Kidney tubule cell (primary cell): ENCODE measurements at regions not wholly inside any gene's neighbourhood (a gene's known extent, or its start where the extent isn't known, plus 50 kb on each side); places are given as distances from the start of the nearest gene placed in this dataset.
"Not testable (repeated sequence)": the region's sequence is repeated elsewhere in the genome, so short reads cannot be mapped to it uniquely, and the experiment has no call there.

Experiments used
- DNase-seq: peaks from one replicate; pipeline ENCODE4 v3.0.0-alpha.2; 2018; ENCODE audit warnings: low spot score

DNA sequence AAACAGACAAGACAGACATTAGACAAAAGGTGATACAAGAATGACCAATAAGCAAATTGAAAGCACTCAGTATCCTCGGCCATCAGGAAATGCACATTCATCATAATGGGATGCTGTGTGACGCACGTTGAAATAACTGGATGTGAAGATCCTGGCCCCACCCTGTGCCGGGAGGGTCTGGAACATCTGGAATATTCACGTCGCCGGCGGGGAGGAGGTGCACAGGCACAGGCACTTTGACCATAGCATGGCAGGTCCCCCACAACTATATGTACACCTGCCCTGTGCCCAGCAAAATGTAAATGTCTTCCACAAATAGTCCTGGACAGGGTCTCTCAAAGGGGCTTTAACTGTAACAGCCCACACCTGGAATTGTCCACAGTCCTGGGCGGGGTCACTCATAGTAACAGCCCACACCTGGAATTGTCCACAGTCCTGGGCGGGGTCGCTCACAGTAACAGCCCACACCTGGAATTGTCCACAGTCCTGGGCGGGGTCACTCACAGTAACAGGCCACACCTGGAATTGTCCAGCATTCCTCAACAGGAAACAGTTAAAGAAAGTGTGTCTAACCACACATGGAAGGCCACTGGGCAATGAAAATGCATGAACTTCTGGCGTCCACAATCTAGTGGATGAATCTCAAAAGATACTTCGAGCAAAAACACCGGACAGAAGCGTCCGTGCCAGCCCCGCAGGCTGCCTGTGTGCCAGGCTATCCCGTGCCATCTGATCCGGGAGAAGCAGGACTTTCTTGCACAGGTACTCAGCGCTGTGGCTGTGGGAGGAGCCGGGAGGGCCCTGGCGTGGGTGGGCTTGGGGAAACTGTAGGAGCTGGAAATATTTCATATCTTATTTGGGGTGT lies 113.4 kb downstream of the RTP5 start:
- DNase-seq: no peak

DNA sequence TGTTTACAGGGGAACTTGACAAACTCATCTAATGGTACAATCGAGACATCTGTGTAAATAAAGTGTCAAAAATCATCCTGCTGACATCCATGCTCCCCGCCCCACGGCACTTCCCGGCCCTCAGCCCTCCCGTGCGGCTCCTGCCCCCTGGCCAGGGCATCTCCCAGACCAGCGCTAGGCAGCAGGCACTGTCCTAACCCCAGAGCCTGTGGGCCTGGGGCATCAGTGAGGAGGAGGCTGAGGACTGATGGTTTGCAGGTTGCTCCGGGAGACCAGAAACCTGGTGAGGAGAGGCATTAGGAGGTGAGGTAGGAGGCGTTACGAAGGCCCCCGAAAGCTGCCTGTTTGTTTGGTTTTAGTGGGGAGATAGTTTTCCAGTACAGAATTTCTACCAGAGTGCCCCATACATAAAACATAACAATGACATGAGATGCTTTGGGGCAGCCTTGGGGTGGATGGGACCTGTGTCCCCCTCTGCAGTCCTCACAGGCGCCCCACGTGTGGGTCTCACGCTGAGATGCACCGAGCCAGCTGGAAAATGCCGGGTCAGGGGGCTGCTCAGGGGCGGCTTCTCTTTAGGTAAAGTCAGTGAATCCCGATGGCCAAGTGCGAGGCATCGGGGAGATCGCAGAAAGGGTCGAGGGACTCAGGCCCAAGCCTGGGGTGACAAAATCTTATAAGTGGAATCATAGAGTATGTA lies 114.2 kb downstream of the RTP5 start:
- DNase-seq: no peak

DNA sequence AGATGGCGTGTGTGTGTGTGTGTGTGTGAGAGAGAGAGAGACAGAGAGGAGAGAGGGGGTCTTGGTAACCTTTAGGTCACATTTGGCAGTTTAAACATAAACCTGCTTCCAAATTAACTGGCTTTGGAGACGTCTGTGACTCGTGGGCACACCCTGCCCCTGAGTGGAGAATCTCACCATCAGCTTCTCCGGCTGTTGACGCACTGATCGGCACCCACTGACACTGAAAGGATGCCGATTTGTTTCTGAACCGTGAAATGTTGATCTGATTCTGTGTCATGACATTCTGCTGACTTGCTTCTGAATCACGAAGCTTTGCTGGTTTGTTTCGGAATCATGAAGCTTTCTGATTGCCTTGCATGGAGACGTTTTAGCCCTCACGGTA lies 114.7 kb downstream of the RTP5 start:
- no peak for DNase-seq

DNA sequence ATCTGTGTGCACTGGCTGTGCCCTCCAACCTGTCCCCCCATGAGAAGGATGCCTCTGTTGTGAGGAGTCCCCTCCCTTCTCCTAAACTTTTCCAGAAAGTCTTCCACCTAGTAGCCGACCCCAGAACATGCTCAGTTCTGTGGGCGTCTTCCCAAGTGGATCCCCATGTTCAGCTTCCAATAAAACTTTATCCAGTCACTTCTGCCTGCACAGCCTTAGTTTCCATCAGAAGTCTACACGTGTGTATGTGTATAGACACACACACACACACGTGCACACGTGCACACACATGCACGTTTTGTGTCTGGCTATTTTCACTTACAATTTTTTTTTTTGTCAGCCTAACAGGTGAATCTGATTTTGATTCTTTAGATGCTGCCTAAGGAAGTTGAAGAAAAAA lies 115.1 kb downstream of the RTP5 start:
- no peak for DNase-seq

DNA sequence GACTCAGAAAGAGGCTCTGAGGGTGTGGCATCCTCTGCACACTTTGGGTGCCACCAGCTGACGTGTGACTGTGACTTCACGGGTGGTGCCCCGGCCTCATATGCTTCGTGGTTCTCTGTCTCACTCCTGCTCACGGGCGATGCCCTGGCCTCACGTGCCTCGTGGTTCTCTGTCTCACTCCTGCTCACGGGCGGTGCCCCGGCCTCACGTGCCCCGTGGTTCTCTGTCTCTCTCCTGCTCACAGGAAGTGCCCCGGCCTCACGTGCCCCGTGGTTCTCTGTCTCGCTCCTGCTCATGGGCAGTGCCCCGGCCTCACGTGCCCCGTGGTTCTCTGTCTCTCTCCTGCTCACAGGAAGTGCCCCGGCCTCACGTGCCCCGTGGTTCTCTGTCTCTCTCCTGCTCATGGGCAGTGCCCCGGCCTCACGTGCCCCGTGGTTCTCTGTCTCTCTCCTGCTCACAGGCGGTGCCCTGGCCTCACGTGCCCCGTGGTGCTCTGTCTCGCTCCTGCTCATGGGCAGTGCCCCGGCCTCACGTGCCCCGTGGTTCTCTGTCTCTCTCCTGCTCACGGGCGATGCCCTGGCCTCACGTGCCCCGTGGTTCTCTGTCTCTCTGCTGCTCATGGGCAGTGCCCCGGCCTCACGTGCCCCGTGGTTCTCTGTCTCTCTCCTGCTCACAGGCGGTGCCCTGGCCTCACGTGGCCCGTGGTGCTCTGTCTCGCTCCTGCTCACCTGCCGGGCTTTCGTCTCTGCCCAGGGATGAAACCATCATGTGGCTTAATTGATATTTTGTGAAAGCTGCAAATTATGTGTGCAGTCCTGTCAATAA lies 115.8 kb downstream of the RTP5 start:
- DNase-seq: not testable (repeated sequence)

DNA sequence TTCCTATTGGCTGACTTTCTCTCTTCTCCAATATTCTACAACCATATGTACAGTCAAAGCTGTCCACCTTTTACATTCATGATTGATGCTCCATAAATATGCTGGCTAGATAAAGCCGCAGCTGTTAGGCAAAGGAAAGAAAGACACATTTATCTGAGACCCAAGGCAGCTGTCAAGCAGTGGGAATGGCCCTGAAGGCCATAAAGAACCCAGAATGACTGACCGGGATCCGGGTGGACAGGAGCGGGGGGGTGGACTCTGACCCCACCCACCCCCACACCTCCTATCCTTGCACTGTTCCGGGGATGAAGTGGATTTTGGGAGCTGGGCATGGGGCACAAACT lies 116.4 kb downstream of the RTP5 start:
- DNase-seq: no peak

DNA sequence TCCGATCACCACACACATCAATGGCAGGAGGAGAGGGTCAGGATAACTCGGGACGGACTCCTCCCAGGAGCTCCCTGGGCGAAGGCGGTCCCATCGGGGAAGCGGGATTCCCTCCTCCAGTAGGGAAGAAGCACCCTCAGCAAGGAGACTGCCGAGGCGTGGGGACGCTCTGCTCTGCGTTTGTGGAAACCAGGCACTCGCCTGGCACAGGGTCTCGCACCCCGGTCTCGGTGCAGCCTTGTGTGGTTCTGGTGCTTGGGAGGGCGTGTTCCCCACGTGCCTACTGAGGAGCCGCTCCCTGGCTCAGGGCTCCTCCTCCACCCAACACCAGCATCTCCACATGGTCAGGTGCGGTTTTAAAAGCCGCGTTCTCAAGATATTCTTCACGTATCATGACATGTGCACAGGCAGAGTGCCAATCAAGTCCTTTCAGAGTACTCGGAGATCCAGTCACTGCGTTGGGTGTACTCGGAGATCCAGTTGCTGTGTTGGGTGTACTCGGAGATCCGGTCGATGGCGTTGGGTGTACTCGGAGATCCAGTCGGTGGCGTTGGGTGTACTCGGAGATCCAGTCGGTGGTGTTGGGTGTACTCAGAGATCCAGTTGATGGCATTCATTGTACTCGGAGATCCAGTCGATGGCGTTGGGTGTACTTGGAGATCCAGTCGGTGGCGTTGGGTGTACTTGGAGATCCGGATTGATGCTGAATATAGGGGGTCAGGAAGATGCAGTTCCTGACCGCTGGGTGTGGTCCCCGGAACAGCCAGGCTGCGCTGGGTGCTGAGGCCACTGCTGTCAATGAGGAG lies 117.5 kb downstream of the RTP5 start:
- no peak for DNase-seq

DNA sequence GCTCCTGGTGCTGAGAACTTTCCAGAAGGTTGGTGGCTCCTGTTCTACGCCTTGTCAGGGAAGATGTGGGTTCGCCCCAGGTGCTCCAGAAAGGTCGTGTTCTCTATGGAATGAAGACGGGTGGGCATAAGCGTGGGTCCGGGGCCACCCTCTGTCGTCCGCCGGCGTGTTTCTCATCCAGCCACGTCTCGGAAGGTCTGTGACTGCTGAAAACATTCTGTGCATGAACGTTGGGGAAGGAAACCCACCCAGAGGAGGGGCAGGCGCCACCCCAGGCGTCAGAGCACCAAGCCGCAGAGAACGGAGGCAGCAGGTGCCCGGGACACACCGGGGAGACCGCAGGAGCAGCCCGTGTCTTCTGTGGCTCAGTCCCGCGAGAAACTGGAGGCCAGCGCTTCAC lies 118.2 kb downstream of the RTP5 start:
- no peak for DNase-seq

DNA sequence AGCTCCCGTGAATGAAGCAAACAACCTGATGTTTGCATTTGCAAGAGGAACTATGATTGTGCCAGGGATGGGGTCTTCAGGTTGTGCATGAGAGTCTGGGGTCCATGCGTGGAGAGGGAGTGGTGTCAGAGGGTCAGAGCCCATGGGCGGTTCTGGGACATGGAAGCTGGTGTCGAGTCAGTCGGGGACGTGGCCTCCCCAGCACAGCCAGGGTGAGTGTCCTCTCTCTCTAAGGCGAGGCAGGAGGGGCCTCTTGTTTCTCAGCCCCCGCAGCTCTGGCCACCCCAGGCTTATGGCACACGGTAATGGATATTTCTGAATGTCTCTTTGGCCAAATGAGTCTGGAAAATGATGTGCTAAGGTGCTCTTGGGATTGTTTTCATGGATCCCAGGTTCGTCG lies 118.6 kb downstream of the RTP5 start:
- no peak for DNase-seq

DNA sequence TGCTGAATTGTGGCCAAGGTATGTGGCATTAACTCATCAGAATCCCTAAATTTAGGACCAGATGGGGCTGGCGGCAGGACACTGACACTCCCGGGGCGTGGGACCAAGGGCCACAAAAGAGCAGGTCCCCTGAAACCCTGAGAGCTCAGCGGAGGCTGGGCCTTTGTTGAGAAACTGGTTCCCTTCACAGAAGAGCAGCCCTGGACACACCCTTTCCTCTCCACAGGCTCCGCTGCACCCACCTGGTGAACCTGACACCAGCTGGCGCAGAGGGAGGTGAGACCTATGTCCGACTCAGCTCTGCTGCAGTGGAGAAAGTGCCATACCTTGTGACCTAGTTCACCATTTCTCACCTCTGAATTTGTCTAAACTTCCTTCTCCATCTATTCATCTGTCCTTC lies 119.5 kb downstream of the RTP5 start:
- no peak for DNase-seq

DNA sequence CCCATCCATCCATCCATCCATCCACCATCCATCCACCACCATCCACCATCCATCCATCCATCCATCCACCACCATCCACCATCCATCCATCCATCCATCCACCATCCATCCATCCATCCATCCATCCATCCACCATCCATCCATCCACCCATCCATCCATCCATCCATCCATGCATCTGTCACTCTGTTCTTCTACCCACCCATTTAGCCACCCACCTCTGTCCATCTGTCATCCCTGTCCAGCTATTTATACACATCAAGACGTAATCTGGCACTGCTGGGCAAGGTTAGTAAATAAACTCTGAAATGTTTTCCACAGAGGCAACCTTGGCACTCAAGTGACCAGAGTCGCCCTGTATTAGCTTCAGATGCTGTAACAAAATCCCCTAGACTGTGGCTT lies 120.9 kb downstream of the RTP5 start:
- DNase-seq: no peak

DNA sequence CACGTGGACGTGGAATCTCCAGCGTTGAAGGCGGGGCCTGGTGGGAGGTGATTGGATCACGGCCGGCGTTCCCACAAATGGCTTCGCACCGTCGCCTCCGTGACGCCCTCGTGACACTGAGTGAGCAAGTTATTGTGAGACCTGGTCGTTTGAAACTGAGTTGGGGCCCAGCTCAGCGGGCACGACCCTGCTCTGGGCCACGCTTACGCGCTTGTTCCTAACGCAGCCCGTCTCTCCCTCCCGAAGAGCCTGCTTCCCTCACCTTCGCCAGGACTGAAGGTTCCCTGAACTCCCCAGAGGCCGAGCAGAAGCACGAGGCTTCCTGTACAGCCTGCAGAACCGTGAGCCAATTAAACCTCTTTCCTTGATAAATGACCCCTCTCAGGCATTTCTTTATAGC lies 121.8 kb downstream of the RTP5 start:
- DNase-seq: no peak

DNA sequence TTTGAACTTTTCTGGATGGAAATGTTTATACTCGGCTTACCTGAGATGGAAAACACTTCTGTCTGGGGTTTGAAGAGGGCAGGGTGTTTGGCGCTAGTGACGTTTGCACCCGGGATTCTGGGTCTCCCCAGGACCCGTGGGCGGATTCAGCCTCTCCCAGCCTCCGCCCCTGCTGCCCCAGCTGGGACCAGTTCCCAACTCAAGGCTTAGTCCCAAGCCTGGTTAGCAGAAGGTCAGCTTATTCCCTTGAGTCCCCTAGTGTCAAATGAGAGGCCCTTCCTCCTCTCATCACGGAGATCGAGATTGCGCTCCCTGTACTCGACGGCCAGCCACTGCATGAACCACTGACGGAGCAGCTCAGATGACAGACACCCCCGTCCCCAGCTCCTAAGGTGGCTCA lies 123.2 kb downstream of the RTP5 start:
- no peak for DNase-seq

DNA sequence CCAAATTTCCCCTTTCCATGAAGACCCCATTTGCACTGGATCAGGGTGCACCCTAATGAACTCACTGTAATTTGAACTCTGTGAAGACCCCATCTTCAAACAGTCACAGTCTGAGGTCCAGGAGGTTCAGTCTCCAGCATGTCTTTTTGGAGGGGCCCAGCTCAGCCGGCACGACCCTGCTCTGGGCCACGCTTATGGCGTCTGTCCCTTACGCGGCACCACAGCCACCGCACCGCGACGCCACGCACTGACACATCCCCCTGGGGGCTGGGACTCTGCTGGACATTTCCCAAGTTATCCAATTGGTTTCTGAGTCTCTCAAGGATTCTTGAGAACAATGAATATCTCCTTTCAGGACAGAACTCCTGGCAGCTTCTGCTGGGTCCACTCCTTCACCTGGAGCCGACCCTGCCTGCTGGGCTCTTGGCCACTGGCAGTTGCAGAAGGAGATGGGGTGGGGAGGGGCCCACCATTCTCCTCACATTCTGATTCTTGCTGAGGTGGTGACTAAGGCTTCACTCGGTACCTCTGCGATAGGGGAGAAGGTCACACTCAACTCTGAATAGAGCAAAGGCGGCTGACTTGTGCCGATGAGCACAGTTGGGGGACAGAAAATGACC lies 124.0 kb downstream of the RTP5 start:
- DNase-seq: no peak

DNA sequence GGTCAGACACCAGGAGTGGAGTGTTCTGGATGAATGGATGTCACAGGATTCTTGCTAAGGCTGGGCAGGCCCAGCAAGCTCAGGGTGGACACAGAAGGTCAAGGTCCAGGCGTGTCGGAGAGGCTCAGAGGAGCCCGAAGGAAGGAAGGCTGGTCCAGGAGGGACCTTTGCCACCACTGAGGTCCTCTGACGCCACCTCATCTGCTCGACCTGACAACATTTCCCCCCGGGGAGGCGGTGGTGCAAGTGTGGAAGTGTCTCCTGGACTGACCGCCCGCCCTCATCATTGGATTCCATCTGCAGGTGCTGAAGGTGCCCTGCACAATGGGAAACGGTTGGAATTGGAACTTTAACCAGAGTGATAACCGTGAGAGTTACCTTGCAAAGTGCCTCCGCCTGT lies 124.6 kb downstream of the RTP5 start:
- no peak for DNase-seq

DNA sequence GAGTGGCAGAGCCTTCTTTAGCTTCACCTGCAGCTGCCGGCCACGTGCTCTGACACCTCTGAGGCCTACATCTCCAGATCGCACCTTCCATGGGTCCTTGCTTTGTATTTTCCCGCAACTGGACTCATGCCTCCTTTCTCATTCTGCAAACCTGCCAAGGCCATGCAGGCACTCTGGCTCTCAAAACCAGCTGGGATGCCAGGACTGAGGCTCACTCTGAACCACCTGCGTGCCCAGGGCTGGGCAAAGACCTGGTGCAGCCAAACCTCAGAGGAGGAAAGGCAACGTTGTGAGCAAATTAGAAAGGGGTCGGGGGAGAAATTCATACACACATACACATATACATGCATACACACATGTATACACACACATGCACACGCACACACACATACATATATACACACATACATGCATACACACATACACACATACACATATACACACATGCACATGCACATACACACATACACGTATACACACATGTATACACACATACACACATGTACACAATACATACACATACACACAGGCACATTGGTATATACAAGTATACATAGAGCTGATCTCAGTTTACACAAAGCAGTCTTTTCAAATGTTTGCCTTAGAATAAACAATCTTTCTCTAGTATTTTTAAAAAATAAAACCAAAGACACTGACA lies 125.2 kb downstream of the RTP5 start:
- no peak for DNase-seq

DNA sequence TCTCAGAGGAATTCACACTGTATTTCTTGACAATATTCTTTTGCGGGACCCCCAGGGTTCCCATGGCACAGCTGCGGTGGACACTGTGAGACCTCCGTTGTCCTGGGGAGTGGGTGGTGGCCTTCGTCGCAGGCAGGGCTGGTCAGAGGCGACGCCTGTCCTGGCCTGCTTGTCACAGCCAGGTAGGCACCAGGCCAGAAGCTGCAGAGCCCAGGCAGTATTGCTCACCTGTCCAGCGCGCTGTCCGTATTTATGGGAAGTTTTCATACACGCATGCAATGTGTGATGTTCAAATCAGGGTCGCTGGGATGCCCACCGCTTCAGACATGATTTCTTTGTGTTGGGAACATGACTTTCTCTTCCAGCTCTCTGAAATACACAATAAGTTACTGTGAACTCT lies 126.6 kb downstream of the RTP5 start:
- no peak for DNase-seq

DNA sequence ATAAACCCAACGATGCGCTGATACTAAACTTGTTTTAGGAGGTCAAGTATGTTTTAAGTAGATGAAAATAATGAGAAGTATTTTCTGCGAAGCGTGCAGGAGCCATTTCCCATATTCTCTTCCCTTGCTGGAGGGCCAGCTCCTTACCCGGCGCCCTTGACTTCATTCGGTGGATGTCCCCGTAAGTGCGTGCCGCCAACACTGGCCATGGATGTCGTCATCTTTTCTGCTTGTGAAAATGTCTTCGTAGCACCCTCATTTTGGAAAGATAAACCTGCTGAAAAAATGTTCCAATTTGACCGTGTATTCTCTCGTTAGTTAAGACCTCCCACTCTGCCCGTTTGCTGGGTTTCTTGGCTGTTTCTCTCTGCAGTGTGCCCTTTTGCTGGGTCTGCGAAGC lies 127.5 kb downstream of the RTP5 start:
- no peak for DNase-seq

DNA sequence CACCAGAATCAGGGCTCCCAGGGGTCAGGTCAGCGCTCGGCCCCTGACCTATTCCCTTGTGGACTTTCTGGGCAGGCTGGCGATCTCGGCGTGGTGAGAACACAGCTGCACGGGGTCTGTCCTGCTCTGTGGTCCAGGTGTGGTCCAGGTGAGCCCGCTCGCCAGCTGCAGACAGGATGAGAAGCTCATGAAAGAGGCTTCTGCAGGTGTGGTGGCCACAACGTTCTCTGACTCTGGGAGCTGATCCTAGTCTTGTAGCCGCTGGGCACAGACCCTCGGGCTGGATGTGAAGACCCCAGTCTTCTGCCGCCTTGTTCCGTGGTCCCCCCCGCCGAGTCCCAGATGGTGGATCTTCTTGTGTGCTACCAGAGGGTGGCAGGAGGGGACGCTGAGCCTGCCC lies 129.7 kb downstream of the RTP5 start:
- DNase-seq: no peak

DNA sequence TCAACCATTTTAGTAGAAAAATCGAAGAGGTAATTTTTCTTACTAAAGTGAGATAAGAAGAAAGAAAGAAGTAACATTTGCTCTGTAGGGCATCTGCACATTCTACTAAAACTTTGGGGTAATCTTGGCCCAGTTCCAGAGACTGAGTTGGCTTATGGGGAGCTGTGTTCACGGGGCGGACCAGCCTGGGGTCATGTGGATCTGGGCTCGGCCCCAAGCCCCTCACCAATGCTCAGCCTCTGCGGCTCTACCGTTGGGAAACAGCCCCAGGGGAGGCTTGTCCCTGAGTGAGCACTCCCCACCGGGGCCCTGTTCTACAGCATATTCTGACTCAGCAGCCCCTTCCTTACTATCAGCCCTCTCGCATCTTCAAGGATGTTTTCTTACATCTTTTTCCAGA lies 132.3 kb downstream of the RTP5 start:
- DNase-seq: no peak

DNA sequence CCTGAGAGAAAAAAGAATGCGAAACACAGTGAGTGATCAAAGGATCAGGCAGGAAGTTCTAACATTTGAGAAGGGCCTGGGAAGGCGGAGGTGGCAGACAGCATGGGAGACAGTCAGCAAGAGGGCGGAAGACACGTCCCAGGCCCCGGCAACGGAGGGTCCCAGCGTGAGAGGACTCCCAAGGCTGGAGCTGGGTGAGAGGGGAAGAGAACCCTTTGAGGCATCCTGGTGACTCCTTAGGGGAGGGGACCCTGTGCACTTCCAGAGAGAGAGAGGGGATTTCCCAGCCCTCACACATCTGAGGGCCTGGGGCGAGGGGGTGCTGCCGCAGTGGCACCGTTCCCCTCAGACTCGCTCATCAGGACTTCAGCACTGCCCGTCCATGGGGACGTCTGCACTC lies 133.4 kb downstream of the RTP5 start:
- no peak for DNase-seq
